Erythroblast (primary cell): ENCODE measurements at regions not wholly inside any gene's neighbourhood (a gene's known extent, or its start where the extent isn't known, plus 50 kb on each side); places are given as distances from the start of the nearest gene placed in this dataset.

Source experiments
- GATA1 ChIP-seq: IDR thresholded peaks from 2 replicates; pipeline ENCODE4 v1.6.1; 2011; ENCODE audit warnings: low read depth, mild to moderate bottlenecking, control low read depth, low read length, moderate library complexity
- POLR2A ChIP-seq: IDR thresholded peaks from 2 replicates; pipeline ENCODE4 v1.6.1; 2011; ENCODE audit warnings: mild to moderate bottlenecking, low read length

GRCh38 chrX:13464599-13465275 is 104.7 kb upstream of the EGFL6 start:
- TF ChIP-seq POLR2A (no peak), GATA1 (no peak)
